ENCODE measurements at regions not wholly inside any gene's neighbourhood (a gene's known extent, or its start where the extent isn't known, plus 50 kb on each side); places are given as distances from the start of the nearest gene placed in this dataset.

DNA sequence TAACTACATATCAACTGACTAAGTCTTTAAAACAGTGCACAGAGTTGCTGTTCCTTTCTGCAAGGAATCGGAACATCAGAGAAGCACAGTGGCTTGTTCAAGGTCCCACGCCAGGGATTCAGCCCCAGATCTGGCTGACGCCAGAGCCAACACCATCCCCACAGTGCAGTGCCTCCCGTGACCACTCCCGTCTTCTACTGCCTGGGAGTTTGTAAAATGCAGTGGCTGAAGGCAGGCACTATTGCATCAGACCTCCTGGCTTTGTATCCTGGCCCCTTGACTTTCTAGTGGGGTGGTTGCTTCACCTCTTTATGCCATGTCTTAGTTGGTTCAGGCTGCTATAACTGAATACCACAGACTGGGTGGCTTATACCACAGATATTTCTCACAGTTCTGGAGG is 131.0 kb downstream of the NSG2 start:
- Histone ChIP-seq H3K4me2 (peak overlapping the region in 8 of 11 experiments; percentile 24 to 73 (median 65); a peak in 10 of 22 replicates), H3K4me1 (peaks cover 9 to 19% (median 14%) of the 10 kb centered on the region in 10 experiments; a peak in 19 of 20 replicates), H3K27ac (no peak overlapping the region), H3K4me3 (no peak overlapping the region), H3K9ac (no peak overlapping the region), H3K36me3 (no peaks in the 10 kb centered on the region), H3K9me3 (replicated peaks in 1 of 11) (no peaks in the 10 kb centered on the region), H4K20me1 (no peaks in the 10 kb centered on the region), H3K27me3 (no peaks in the 10 kb centered on the region)
- peak in 3 of 11 experiments; percentile 19 to 51 (median 27); a peak in 2 of 22 replicates for TF ChIP-seq Cebpa-rat (IDR thresholded peaks at IDR 0.05)

DNA sequence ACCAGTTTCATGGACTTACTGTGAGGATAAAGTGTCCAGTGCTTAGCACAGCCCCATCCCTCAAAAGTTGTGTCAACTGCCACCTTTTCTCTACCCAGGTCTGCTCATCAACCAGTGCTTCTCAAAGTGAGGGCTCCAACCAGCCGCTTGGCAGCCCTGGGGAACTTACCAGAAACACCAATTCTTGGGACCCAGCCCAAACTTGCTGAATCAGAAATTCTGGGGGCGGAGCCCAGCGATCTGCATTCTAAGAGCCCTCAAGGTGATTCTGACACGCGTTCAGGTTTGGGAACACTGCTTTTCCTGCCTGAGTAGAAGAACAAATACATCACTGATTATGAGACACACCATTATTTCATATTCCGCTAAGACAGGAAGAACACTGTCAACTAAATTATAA is 132.0 kb downstream of the NSG2 start:
- Histone ChIP-seq H3K4me3 (no peak overlapping the region), H4K20me1 (no peaks in the 10 kb centered on the region), H3K27ac (no peak overlapping the region), H3K4me1 (peaks cover 9 to 19% (median 14%) of the 10 kb centered on the region in 10 experiments; a peak in 19 of 20 replicates), H3K36me3 (no peaks in the 10 kb centered on the region), H3K4me2 (no peak overlapping the region), H3K9me3 (replicated peaks in 1 of 11) (no peaks in the 10 kb centered on the region), H3K9ac (no peak overlapping the region), H3K27me3 (no peaks in the 10 kb centered on the region)
- no peak for TF ChIP-seq Cebpa-rat (IDR thresholded peaks at IDR 0.05)

DNA sequence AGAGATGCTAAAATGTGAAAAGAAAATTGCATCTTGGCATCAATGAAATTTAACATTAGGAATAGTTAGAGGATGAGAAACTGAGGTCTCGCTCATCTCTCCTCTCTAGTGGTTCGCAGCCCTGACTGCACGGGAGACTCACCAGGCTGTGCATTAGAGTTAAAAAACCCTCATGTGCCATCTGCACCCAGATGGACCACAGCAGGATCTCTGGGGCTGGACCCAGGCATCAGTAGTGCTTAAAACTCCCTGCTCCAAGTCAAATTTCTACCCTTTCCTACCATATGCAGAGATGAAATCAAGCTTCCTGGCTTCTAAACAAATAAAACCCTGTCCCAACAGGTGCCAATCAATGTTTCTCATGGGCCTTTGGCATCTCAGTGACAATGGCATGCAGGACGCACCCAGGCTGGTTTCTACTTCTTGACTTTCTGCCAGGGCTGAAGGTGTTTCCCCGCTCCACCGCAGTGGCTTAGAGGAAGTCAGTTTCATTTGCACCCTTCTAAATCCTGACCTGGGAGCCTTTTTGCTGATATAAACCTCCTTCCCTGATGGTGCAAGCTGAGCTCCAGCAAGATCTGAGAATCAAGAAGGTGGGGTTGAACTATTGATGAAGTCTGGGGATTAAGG is 132.6 kb downstream of the NSG2 start:
- Histone ChIP-seq H3K4me2 (no peak overlapping the region), H3K9me3 (replicated peaks in 1 of 11) (no peaks in the 10 kb centered on the region), H3K4me1 (peaks cover 9 to 19% (median 14%) of the 10 kb centered on the region in 10 experiments; a peak in 19 of 20 replicates), H3K9ac (no peak overlapping the region), H3K27me3 (no peaks in the 10 kb centered on the region), H4K20me1 (no peaks in the 10 kb centered on the region), H3K36me3 (no peaks in the 10 kb centered on the region), H3K27ac (no peak overlapping the region), H3K4me3 (no peak overlapping the region)
- TF ChIP-seq Cebpa-rat (IDR thresholded peaks at IDR 0.05) = no peak

DNA sequence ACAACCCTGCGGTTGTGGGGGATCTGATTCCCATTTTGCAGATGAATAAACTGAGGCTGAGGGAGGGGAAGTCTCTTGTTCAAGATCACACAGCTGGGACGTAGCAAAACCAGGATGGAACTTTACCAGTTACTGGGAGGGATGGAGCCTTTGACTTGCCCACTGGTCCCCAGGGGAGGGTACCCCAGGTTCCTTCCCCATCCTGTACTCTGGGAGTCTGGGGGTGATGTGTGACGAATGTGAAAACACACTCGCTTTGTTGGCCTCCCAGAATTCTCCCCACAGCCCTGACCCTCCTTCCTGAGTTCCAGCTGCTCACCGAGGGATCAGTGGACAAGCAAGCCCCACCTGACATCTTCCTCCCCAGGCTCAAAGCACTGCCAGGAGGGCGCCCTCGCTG is 135.1 kb downstream of the NSG2 start:
- H3K27me3 ChIP-seq = no peaks in the 10 kb centered on the region
- no peaks in the 10 kb centered on the region for H4K20me1 ChIP-seq
- no peak overlapping the region for H3K27ac ChIP-seq
- H3K4me2 ChIP-seq = no peak overlapping the region
- no peak overlapping the region for H3K9ac ChIP-seq
- no peak overlapping the region for H3K4me3 ChIP-seq
- no peak for TF ChIP-seq Cebpa-rat (IDR thresholded peaks at IDR 0.05)
- H3K4me1 ChIP-seq = peaks cover 6 to 11% (median 8%) of the 10 kb centered on the region in 10 experiments; a peak in 19 of 20 replicates
- H3K9me3 ChIP-seq (replicated peaks in 1 of 11) = no peaks in the 10 kb centered on the region
- H3K36me3 ChIP-seq = no peaks in the 10 kb centered on the region

DNA sequence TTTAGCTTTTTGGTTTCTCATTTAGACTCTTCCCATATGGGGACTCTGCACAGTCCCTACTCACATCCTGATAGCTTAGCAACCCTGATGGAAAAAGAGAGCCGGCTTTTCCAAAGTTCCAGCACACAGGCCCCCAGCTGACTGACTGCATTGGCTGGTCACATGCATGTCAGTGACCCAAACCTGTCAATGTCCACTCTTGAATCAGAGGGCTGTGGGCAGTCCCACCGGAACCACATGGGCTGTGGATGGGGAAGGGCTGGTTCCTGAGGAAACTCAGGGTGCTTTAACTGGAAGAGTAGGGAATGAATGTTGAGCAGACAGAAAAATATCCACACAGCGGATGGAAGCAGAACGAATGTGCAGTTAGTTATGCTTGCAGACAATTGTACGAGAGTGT is 136.6 kb downstream of the NSG2 start:
- Histone ChIP-seq H3K9ac (no peak overlapping the region), H3K9me3 (replicated peaks in 1 of 11) (no peaks in the 10 kb centered on the region), H3K36me3 (no peaks in the 10 kb centered on the region), H4K20me1 (no peaks in the 10 kb centered on the region), H3K4me1 (no peaks in the 10 kb centered on the region), H3K27ac (no peak overlapping the region), H3K4me3 (no peak overlapping the region), H3K4me2 (no peak overlapping the region), H3K27me3 (no peaks in the 10 kb centered on the region)
- no peak for TF ChIP-seq Cebpa-rat (IDR thresholded peaks at IDR 0.05)

DNA sequence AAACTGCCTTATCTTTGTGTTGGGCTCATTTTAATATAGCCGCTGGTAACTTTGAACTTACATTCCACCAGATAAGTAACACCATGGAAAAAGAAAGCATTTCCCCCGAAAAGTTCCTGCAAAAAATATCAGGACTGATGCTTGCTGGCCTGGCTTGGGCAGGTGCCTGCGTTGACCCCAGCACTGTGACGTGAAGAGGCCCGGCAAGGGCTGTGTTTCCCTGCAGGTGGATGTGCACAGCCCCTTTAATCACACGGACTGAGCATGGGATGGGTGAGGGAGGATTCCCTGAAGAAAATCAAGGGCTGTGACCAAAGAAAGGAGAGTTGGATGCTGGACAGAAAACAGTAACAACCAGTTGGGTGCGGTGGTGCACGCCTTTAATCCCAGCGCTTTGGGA is 138.2 kb downstream of the NSG2 start:
- Histone ChIP-seq H3K27me3 (no peaks in the 10 kb centered on the region), H3K9me3 (replicated peaks in 1 of 11) (no peaks in the 10 kb centered on the region), H3K9ac (no peak overlapping the region)

DNA sequence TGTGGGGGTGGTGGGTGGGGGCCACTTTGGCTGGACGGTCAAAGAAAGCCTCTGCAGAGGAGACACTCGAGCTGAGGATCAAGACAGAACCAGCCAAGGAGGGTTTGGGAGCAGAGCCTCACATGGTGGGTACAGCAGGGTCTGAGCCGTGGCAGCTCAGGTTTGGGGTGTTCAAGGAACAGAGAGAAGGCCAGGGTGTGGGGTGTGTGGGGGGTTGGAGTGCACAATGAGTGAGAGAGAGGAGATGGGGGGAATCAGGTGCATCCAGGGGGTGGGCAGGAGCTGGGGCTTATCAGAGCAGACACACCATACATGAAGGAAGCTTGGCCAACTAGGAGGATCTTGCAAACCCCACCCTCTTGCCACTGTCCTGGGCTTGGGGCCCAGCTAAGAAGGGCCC is 140.0 kb downstream of the NSG2 start:
- Histone ChIP-seq H4K20me1 (no peaks in the 10 kb centered on the region), H3K27me3 (no peaks in the 10 kb centered on the region), H3K27ac (no peak overlapping the region), H3K4me3 (no peak overlapping the region), H3K4me1 (peaks cover 0 to 26% (median 19%) of the 10 kb centered on the region in 10 experiments; a peak in 12 of 20 replicates), H3K9me3 (replicated peaks in 1 of 11) (no peaks in the 10 kb centered on the region), H3K36me3 (no peaks in the 10 kb centered on the region), H3K4me2 (no peak overlapping the region), H3K9ac (no peak overlapping the region)
- no peak for TF ChIP-seq Cebpa-rat (IDR thresholded peaks at IDR 0.05)

More for the DNA sequence above, 138.2 kb downstream of the NSG2 start:
- Histone ChIP-seq H3K4me3 (no peak overlapping the region), H3K4me2 (no peak overlapping the region), H3K36me3 (no peaks in the 10 kb centered on the region), H3K4me1 (peaks cover 0 to 8% (median 3%) of the 10 kb centered on the region in 10 experiments; a peak in 8 of 20 replicates), H3K27ac (no peak overlapping the region), H4K20me1 (no peaks in the 10 kb centered on the region)
- no peak for TF ChIP-seq Cebpa-rat (IDR thresholded peaks at IDR 0.05)

DNA sequence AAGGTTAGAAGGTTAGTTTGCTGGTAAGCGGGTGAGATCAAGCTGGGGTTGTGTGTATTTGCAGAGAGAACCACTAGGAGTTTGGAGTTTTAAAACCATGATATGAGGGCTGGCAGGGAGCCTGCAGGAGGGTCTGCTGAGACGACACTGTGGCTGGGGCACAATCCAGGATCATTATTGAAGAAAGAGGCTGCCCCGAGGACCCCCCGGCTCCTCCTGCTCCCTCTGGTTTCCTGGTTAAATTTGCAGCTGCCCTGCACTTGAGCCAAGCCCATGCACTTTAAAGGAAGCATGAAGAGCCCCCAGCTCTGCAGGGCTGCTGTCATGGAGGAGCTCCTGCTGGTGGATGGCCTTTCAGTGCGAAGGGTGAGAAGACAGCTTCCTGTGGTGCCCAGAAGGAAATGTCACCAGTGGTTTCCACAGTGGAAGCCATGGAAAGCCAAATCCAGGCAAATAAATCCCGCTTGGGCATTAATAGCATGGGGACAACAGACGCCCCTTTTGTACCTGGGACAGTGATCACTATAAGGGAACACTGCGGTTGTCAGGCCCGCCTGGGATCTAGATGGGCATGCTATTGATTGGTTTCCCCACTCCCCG is 140.7 kb downstream of the NSG2 start:
- Histone ChIP-seq H3K27me3 (no peaks in the 10 kb centered on the region), H3K4me3 (no peak overlapping the region), H3K9ac (no peak overlapping the region), H3K9me3 (replicated peaks in 1 of 11) (no peaks in the 10 kb centered on the region), H3K4me2 (no peak overlapping the region), H3K27ac (no peak overlapping the region), H4K20me1 (no peaks in the 10 kb centered on the region), H3K4me1 (peaks cover 0 to 32% (median 19%) of the 10 kb centered on the region in 10 experiments; a peak in 12 of 20 replicates), H3K36me3 (no peaks in the 10 kb centered on the region)
- TF ChIP-seq Cebpa-rat (IDR thresholded peaks at IDR 0.05) = no peak

DNA sequence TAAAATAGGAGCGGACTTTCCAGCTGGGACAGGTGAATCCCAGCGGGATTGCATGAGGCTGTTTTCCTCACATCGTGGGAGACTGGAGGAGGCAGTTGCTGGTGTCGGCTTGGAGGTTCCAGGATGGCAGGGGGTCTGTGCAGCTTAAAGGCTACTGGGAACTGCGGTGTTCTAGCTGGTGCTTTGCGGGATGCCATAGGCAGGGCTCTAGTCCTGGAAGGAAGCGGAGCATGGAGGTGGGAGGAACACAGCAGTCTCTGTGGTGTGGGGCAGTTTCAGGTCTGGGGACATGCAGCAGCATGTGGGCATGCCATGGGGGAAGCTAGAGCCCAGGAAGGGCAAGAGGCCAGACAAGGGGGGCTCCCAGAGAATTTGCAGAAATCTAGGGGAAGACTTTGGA is 141.5 kb downstream of the NSG2 start:
- H3K27ac ChIP-seq = no peak overlapping the region
- TF ChIP-seq Cebpa-rat (IDR thresholded peaks at IDR 0.05) = no peak
- H3K9ac ChIP-seq = no peak overlapping the region
- H3K36me3 ChIP-seq = no peaks in the 10 kb centered on the region
- H4K20me1 ChIP-seq = no peaks in the 10 kb centered on the region
- no peaks in the 10 kb centered on the region for H3K27me3 ChIP-seq
- H3K9me3 ChIP-seq (replicated peaks in 1 of 11) = no peaks in the 10 kb centered on the region
- no peak overlapping the region for H3K4me3 ChIP-seq
- H3K4me2 ChIP-seq = no peak overlapping the region
- peaks cover 0 to 32% (median 19%) of the 10 kb centered on the region in 10 experiments; a peak in 12 of 20 replicates for H3K4me1 ChIP-seq

DNA sequence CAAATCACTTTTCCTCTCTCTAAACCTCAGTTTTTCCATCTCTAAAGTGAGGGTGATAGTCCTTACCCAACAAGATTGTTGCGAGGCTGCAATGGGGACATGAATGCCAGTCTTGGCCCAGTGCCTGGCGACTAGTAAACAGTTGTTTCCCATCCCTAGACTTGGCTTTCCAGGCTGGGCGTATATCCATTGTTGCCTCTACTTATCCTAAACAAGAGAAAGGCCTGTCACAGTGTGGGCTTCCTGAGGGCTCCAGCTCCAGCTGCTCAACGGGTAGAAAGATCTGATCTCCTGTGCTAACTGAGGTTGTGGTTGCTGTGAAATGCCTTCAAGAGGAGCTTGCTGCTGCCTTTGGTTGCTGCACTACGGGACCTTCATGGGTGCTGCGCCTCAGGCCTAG is 142.0 kb downstream of the NSG2 start:
- H4K20me1 ChIP-seq = no peaks in the 10 kb centered on the region
- H3K4me1 ChIP-seq = peaks cover 0 to 32% (median 19%) of the 10 kb centered on the region in 10 experiments; a peak in 12 of 20 replicates
- no peak overlapping the region for H3K4me3 ChIP-seq
- no peaks in the 10 kb centered on the region for H3K36me3 ChIP-seq
- no peak for TF ChIP-seq Cebpa-rat (IDR thresholded peaks at IDR 0.05)
- no peak overlapping the region for H3K4me2 ChIP-seq
- H3K9ac ChIP-seq = no peak overlapping the region
- H3K27ac ChIP-seq = no peak overlapping the region
- H3K9me3 ChIP-seq (replicated peaks in 1 of 11) = no peaks in the 10 kb centered on the region
- H3K27me3 ChIP-seq = no peaks in the 10 kb centered on the region
